ENCODE measurements at regions not wholly inside any gene's neighbourhood (a gene's known extent, or its start where the extent isn't known, plus 50 kb on each side); places are given as distances from the start of the nearest gene placed in this dataset.

- intact Hi-C loops (cut with DNase I) = no loop called here
- no peak for DNase-seq (ENCODE audit: extremely low spot score)
- Histone ChIP-seq H3K36me3 (no peaks in the 10 kb centered on the region), H3K4me1 (no peaks in the 10 kb centered on the region), H3K27me3 (no peaks in the 10 kb centered on the region), H3K9me3 (peaks cover 0 to 9% (median 3%) of the 10 kb centered on the region in 4 donors), H3K27ac (replicated peaks in 1 of 4) (no peak overlapping the region), H3K4me3 (no peak overlapping the region)
- TF ChIP-seq CTCF (IDR thresholded peaks at IDR 0.05) (no peak), EP300 (IDR thresholded peaks at IDR 0.05) (no peak), POLR2AphosphoS5 (IDR thresholded peaks at IDR 0.05) (no peak), POLR2A (IDR thresholded peaks at IDR 0.05; ENCODE audit: low read depth) (no peak)
- WGBS = 80% methylated on average over 6 of the region's 6 CpGs
Measured at GRCh38 chr20:55213653-55214052, 738.3 kb downstream of the DOK5 start.

GRCh38 chr20:55211481-55211880, 736.1 kb downstream of the DOK5 start:
- no peaks in the 10 kb centered on the region for H3K27me3 ChIP-seq
- H3K4me3 ChIP-seq = no peak overlapping the region
- no peaks in the 10 kb centered on the region for H3K4me1 ChIP-seq
- intact Hi-C loops (cut with DNase I) = no loop called here
- TF ChIP-seq POLR2A (IDR thresholded peaks at IDR 0.05; ENCODE audit: low read depth) (no peak), CTCF (IDR thresholded peaks at IDR 0.05) (no peak), POLR2AphosphoS5 (IDR thresholded peaks at IDR 0.05) (no peak), EP300 (IDR thresholded peaks at IDR 0.05) (no peak)
- H3K36me3 ChIP-seq = no peaks in the 10 kb centered on the region
- DNase-seq (ENCODE audit: extremely low spot score) = no peak
- no peak overlapping the region for H3K27ac ChIP-seq (replicated peaks in 1 of 4)
- peaks cover 0 to 9% (median 3%) of the 10 kb centered on the region in 4 donors for H3K9me3 ChIP-seq
- WGBS = 67% methylated on average over 6 of the region's 6 CpGs

GRCh38 chr20:55205665-55206064, 730.3 kb downstream of the DOK5 start:
- intact Hi-C loops (cut with DNase I) = no loop called here

GRCh38 chr20:55200317-55200716, 724.9 kb downstream of the DOK5 start:
- no peaks in the 10 kb centered on the region for H3K36me3 ChIP-seq
- no peaks in the 10 kb centered on the region for H3K27me3 ChIP-seq
- intact Hi-C loops (cut with DNase I) = no loop called here
- no peak for DNase-seq (ENCODE audit: extremely low spot score)
- TF ChIP-seq EP300 (IDR thresholded peaks at IDR 0.05) (no peak), POLR2AphosphoS5 (IDR thresholded peaks at IDR 0.05) (no peak), POLR2A (IDR thresholded peaks at IDR 0.05; ENCODE audit: low read depth) (no peak), CTCF (IDR thresholded peaks at IDR 0.05) (no peak)
- H3K9me3 ChIP-seq = no peaks in the 10 kb centered on the region
- no peak overlapping the region for H3K27ac ChIP-seq (replicated peaks in 1 of 4)
- 77% methylated on average over 1 of the region's 1 CpG for WGBS
- no peak overlapping the region for H3K4me3 ChIP-seq
- no peaks in the 10 kb centered on the region for H3K4me1 ChIP-seq

More at GRCh38 chr20:55205665-55206064, 730.3 kb downstream of the DOK5 start:
- Histone ChIP-seq H3K27ac (replicated peaks in 1 of 4) (no peak overlapping the region), H3K4me3 (no peak overlapping the region), H3K4me1 (no peaks in the 10 kb centered on the region), H3K27me3 (no peaks in the 10 kb centered on the region), H3K9me3 (no peaks in the 10 kb centered on the region), H3K36me3 (no peaks in the 10 kb centered on the region)
- no peak for DNase-seq (ENCODE audit: extremely low spot score)
- TF ChIP-seq EP300 (IDR thresholded peaks at IDR 0.05) (no peak), CTCF (IDR thresholded peaks at IDR 0.05) (no peak), POLR2AphosphoS5 (IDR thresholded peaks at IDR 0.05) (no peak), POLR2A (IDR thresholded peaks at IDR 0.05; ENCODE audit: low read depth) (no peak)

GRCh38 chr20:55194947-55195346, 719.6 kb downstream of the DOK5 start:
- no peak overlapping the region for H3K4me3 ChIP-seq
- TF ChIP-seq POLR2AphosphoS5 (IDR thresholded peaks at IDR 0.05) (no peak), POLR2A (IDR thresholded peaks at IDR 0.05; ENCODE audit: low read depth) (no peak), EP300 (IDR thresholded peaks at IDR 0.05) (no peak), CTCF (IDR thresholded peaks at IDR 0.05) (no peak)
- H3K27me3 ChIP-seq = no peaks in the 10 kb centered on the region
- no peak for DNase-seq (ENCODE audit: extremely low spot score)
- intact Hi-C loops (cut with DNase I) = no loop called here
- no peaks in the 10 kb centered on the region for H3K4me1 ChIP-seq
- WGBS = 79% methylated on average over 2 of the region's 2 CpGs
- H3K36me3 ChIP-seq = no peaks in the 10 kb centered on the region
- no peaks in the 10 kb centered on the region for H3K9me3 ChIP-seq
- no peak overlapping the region for H3K27ac ChIP-seq (replicated peaks in 1 of 4)

All from esophagus muscularis mucosa (tissue), 4 donors.